ENCODE measurements at regions not wholly inside any gene's neighbourhood (a gene's known extent, or its start where the extent isn't known, plus 50 kb on each side); places are given as distances from the start of the nearest gene placed in this dataset.

- TF ChIP-seq CTCF (IDR thresholded peaks at IDR 0.05 in 4 of 5, conservative IDR thresholded peaks at IDR 0.05 in 1 of 5) (no peak), POLR2A (IDR thresholded peaks at IDR 0.05) (no peak)
Measured at GRCh38 chr6:154579485-154579884, 69.0 kb upstream of the CNKSR3 start.
